Vagina (tissue), 2 donors: ENCODE measurements at regions not wholly inside any gene's neighbourhood (a gene's known extent, or its start where the extent isn't known, plus 50 kb on each side); places are given as distances from the start of the nearest gene placed in this dataset.

Experiments used
- DNase-seq, 2 donors: peaks; one replicate each; pipeline ENCODE4 v3.0.0-alpha.2; 2017; ENCODE audit errors: extremely low spot score in 2 of 2
- H3K27ac ChIP-seq: fragments of 200-600 bp; sonication (generic); one replicate; pipeline ENCODE4 v1.5.1; 2019
- H3K27me3 ChIP-seq: fragments of 200-600 bp; sonication (generic); one replicate; pipeline ENCODE4 v1.5.1; 2019
- H3K36me3 ChIP-seq, 2 donors: fragments of 200-600 bp; sonication (generic); one replicate each; pipeline ENCODE4 v1.5.1; 2017 to 2019
- H3K4me1 ChIP-seq: fragments of 200-600 bp; sonication (generic); one replicate; pipeline ENCODE4 v1.5.1; 2019
- H3K4me3 ChIP-seq, 2 donors: fragments of 200-600 bp; sonication (generic); 1 replicate in 1 of 2; 2 replicates in 1 of 2; pipeline ENCODE4 v1.5.1; 2016 to 2019
- H3K9me3 ChIP-seq: fragments of 200-600 bp; sonication (generic); one replicate; pipeline ENCODE4 v1.5.1; 2019
- POLR2A ChIP-seq, 2 donors: fragments of 450-650 bp; IDR thresholded peaks; one replicate each; pipeline ENCODE4 v1.6.1; 2017; ENCODE audit warnings: antibody characterized with exemption in 2 of 2, mild to moderate bottlenecking in 2 of 2, moderate library complexity in 2 of 2
- POLR2AphosphoS5 ChIP-seq, 2 donors: sonication (generic); formaldehyde crosslinking; IDR thresholded peaks; one replicate each; pipeline ENCODE4 v1.9.0; 2017; ENCODE audit warnings: antibody characterized with exemption in 2 of 2, mild to moderate bottlenecking in 2 of 2, low read depth in 1 of 2; ENCODE audit not compliant: insufficient read depth in 1 of 2
- intact Hi-C: fragments of 100-400 bp; cut with DNase I; formaldehyde crosslinking; loops from one replicate; pipeline ENCODE4 v1.15.1; 2023
- TF ChIP-seq, protein P1 (sequence below), 3 experiments: fragments of 450-650 bp in 2 of 3; fragments of 200-600 bp in 1 of 3; sonication (generic) in 1 of 3; IDR thresholded peaks; one replicate each; pipeline ENCODE4 v1.5.1; 2017 to 2019; ENCODE audit warnings: antibody characterized with exemption in 3 of 3, mild to moderate bottlenecking in 2 of 3, moderate library complexity in 2 of 3

DNA sequence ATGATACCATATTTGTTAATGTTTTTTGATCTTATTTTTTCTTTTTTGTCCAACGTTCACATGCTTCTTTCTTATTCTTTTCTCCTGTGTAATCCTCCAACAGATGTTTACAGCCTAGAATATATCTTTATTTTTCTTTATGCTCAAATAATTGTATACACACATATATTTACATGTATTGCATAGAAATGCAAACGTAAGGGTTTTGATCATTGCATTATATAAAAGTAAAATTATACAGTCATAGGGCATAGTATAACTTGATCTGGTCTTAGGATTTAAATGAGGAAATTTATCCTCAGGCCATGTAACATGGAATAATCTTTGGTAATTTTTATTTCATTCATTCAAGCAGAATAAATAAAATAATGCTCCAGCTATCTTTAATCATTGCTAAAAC lies 84.9 kb upstream of the EEF1E1 start:
- DNase-seq, result no peak
- H3K36me3 ChIP-seq, result no peaks in the 10 kb centered on the region
- intact Hi-C loops, result no loop called here

DNA sequence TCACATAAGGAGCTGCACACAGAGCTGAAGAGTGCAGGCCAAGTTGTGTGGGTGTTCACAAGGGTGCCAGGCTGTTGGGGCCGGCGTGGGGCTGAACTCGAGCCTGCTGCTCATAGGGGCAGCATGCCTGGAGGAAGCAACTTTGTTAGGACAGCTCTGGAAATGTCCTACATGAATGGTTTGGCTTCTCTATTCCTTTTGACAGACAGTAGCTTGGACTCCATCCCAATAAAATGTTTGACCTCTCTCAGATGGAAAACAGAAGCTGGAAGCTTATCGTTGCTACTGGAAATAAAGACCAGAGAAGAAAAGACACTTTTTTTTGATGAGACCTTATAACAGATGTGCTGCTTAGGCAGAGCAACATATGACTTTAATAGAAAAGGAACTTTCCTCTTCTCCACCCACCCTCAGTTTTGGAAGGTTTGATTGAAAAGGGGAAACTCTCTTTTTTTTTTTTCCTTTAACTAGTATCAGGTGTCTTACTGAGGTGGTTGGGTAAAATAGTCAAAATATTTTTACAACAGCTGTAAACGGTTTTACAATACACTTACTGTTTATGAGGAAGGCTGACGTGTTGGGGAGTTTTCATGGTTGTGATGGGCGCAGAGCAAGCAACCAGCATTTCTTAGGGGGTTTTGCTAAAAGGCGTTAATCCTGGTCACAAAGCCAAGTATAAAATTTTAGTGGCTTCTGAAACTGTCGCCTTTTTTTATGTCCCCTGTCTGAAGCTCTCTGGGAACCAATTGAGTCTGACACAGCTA lies 80.7 kb upstream of the EEF1E1 start:
- H3K36me3 ChIP-seq, result no peaks in the 10 kb centered on the region
- H3K4me1 ChIP-seq, result peaks cover 20% of the 10 kb centered on the region
- TF ChIP-seq, protein P1, sequence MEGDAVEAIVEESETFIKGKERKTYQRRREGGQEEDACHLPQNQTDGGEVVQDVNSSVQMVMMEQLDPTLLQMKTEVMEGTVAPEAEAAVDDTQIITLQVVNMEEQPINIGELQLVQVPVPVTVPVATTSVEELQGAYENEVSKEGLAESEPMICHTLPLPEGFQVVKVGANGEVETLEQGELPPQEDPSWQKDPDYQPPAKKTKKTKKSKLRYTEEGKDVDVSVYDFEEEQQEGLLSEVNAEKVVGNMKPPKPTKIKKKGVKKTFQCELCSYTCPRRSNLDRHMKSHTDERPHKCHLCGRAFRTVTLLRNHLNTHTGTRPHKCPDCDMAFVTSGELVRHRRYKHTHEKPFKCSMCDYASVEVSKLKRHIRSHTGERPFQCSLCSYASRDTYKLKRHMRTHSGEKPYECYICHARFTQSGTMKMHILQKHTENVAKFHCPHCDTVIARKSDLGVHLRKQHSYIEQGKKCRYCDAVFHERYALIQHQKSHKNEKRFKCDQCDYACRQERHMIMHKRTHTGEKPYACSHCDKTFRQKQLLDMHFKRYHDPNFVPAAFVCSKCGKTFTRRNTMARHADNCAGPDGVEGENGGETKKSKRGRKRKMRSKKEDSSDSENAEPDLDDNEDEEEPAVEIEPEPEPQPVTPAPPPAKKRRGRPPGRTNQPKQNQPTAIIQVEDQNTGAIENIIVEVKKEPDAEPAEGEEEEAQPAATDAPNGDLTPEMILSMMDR (IDR thresholded peaks at IDR 0.05), result no peak
- no peak for TF ChIP-seq POLR2A (IDR thresholded peaks at IDR 0.05)
- no peak for TF ChIP-seq POLR2AphosphoS5 (IDR thresholded peaks at IDR 0.05; ENCODE audit: insufficient read depth in 1 of 2, low read depth in 1 of 2)
- no peaks in the 10 kb centered on the region for H3K9me3 ChIP-seq
- DNase-seq, result no peak
- H3K4me3 ChIP-seq, result no peak overlapping the region
- H3K27ac ChIP-seq, result no peak overlapping the region
- intact Hi-C loops, result no loop called here
- H3K27me3 ChIP-seq, result no peaks in the 10 kb centered on the region

More for the DNA sequence above, 84.9 kb upstream of the EEF1E1 start:
- Histone ChIP-seq H3K27me3 (no peaks in the 10 kb centered on the region), H3K9me3 (no peaks in the 10 kb centered on the region), H3K27ac (no peak overlapping the region), H3K4me1 (peaks cover 10% of the 10 kb centered on the region), H3K4me3 (no peak overlapping the region)
- TF ChIP-seq POLR2AphosphoS5 (IDR thresholded peaks at IDR 0.05; ENCODE audit: insufficient read depth in 1 of 2, low read depth in 1 of 2) (no peak), POLR2A (IDR thresholded peaks at IDR 0.05) (no peak)
- TF ChIP-seq, protein P1 (IDR thresholded peaks at IDR 0.05), result no peak

DNA sequence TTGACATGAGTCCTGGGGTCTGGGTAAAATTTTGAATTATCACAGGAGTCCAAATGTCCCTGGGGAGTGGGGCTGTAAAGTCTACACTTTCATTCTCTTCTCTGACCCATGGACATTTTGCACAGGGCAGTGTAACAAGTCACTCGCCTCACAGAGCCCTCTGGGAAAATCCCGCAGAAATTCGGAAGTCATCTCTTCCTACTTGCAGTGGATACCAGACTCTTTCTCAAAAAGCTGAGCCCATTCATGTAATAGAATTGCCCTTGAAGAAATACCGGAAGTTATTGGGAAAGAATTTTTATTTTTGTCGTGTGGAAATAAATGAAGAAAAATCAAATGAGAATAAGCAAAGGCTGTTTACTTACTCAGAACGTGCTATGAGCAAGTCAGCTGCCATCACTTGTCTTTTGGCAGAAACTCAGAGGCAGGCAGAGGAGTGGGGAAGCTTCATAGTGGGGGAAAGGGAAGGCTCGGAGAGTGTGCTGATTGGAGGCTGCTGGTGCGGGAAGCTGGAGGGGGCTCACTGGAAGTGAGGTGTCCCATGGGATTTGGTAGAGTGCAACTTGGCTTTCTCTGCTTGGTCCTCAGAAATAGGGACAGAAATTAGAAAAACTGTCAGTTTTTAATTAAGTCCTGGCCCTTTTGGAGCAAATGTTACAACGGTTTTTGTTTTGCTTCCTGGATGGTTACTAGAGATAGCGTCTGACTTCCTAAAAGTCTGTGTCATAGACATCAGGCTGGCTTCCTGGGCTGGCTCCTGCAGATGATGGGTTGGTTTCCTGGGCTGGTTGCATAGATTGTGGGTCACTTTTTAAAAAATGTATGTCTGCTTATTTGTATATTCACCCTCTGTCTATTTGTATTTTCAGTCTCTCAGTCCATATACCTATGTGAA lies 79.8 kb upstream of the EEF1E1 start:
- Histone ChIP-seq H3K4me1 (peaks cover 20% of the 10 kb centered on the region), H3K9me3 (no peaks in the 10 kb centered on the region), H3K36me3 (no peaks in the 10 kb centered on the region), H3K4me3 (no peak overlapping the region), H3K27ac (no peak overlapping the region), H3K27me3 (no peaks in the 10 kb centered on the region)
- DNase-seq, result no peak
- intact Hi-C loops, result no loop called here
- TF ChIP-seq, protein P1 (IDR thresholded peaks at IDR 0.05), result no peak
- TF ChIP-seq POLR2AphosphoS5 (IDR thresholded peaks at IDR 0.05; ENCODE audit: insufficient read depth in 1 of 2, low read depth in 1 of 2) (no peak), POLR2A (IDR thresholded peaks at IDR 0.05) (no peak)

DNA sequence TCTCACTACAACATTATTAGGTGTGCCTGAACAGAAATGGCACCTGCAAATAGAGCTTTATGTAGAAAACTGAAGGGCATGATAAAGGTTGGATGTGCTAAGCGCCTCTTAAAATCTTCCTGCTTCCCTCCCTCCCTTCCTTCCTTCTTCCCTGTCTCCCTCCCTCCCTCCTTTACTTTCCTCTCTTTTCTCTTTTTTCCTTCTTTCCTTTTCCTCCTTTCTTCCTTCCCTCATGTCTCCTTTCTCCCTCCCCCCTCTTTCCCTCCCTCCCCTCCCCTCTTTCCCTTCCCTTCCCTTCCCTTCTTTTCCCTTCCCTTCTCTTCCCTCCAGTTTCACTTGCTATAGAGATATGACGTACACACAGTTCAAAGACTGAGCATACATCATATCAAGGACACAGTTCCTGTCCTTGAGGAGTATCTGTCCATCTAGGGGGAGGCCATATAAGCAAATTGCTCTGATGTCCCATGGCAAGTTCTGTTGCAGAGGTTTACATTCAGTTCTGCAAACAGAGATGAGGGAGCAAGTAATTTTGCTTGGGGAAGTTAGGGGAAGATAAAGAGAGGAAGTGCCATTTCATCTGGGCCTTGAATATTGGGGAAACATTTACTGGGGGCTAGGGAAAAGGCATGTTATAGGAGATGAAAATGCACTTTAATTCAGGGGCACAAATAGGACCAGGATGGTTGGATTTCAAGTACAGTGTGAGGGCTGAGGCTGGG lies 79.0 kb upstream of the EEF1E1 start:
- Histone ChIP-seq H3K36me3 (no peaks in the 10 kb centered on the region), H3K9me3 (no peaks in the 10 kb centered on the region), H3K4me3 (no peak overlapping the region), H3K27ac (no peak overlapping the region), H3K4me1 (peaks cover 20% of the 10 kb centered on the region), H3K27me3 (no peaks in the 10 kb centered on the region)
- TF ChIP-seq, protein P1 (IDR thresholded peaks at IDR 0.05), result no peak
- no peak for TF ChIP-seq POLR2AphosphoS5 (IDR thresholded peaks at IDR 0.05; ENCODE audit: insufficient read depth in 1 of 2, low read depth in 1 of 2)
- TF ChIP-seq POLR2A (IDR thresholded peaks at IDR 0.05), result no peak
- intact Hi-C loops, result no loop called here
- no peak for DNase-seq
